ENCODE measurements at regions not wholly inside any gene's neighbourhood (a gene's known extent, or its start where the extent isn't known, plus 50 kb on each side); places are given as distances from the start of the nearest gene placed in this dataset.

- Mint-ChIP-seq H3K4me3 (no peak overlapping the region), H3K36me3 (no peaks in the 10 kb centered on the region), H3K27ac (no peak overlapping the region), H3K27me3 (ENCODE audit: low read depth in 3 of 3) (peaks cover 0 to 2% (median 0%) of the 10 kb centered on the region in 3 donors), H3K4me1 (no peaks in the 10 kb centered on the region), H3K9me3 (peaks cover 3 to 17% (median 5%) of the 10 kb centered on the region in 6 donors)
- DNase-seq, result no peak
Measured at GRCh38 chr7:124692425-124692824, 73.2 kb downstream of the GPR37 start.

GRCh38 chr7:124690840-124691239 is 74.8 kb downstream of the GPR37 start:
- peaks cover 3 to 17% (median 5%) of the 10 kb centered on the region in 6 donors for H3K9me3 Mint-ChIP-seq
- peaks cover 0 to 2% (median 0%) of the 10 kb centered on the region in 3 donors for H3K27me3 Mint-ChIP-seq (ENCODE audit: low read depth in 3 of 3)
- H3K4me1 Mint-ChIP-seq, result no peaks in the 10 kb centered on the region
- DNase-seq, result no peak
- no peak overlapping the region for H3K4me3 Mint-ChIP-seq
- no peaks in the 10 kb centered on the region for H3K36me3 Mint-ChIP-seq
- H3K27ac Mint-ChIP-seq, result no peak overlapping the region

GRCh38 chr7:124689931-124690330 is 75.7 kb downstream of the GPR37 start:
- H3K36me3 Mint-ChIP-seq, result no peaks in the 10 kb centered on the region
- no peak overlapping the region for H3K4me3 Mint-ChIP-seq
- no peaks in the 10 kb centered on the region for H3K4me1 Mint-ChIP-seq
- H3K27me3 Mint-ChIP-seq (ENCODE audit: low read depth in 3 of 3), result no peaks in the 10 kb centered on the region
- no peak for DNase-seq
- H3K9me3 Mint-ChIP-seq, result peaks cover 0 to 17% (median 4%) of the 10 kb centered on the region in 6 donors
- no peak overlapping the region for H3K27ac Mint-ChIP-seq

GRCh38 chr7:124689523-124689922 is 76.1 kb downstream of the GPR37 start:
- H3K27ac Mint-ChIP-seq, result no peak overlapping the region
- no peaks in the 10 kb centered on the region for H3K4me1 Mint-ChIP-seq
- H3K4me3 Mint-ChIP-seq, result no peak overlapping the region
- no peaks in the 10 kb centered on the region for H3K27me3 Mint-ChIP-seq (ENCODE audit: low read depth in 3 of 3)
- no peaks in the 10 kb centered on the region for H3K36me3 Mint-ChIP-seq
- peaks cover 0 to 16% (median 4%) of the 10 kb centered on the region in 6 donors for H3K9me3 Mint-ChIP-seq
- DNase-seq, result no peak

GRCh38 chr7:124688991-124689390 is 76.6 kb downstream of the GPR37 start:
- no peaks in the 10 kb centered on the region for H3K4me1 Mint-ChIP-seq
- DNase-seq, result no peak
- no peak overlapping the region for H3K27ac Mint-ChIP-seq
- H3K4me3 Mint-ChIP-seq, result no peak overlapping the region
- no peaks in the 10 kb centered on the region for H3K27me3 Mint-ChIP-seq (ENCODE audit: low read depth in 3 of 3)
- peaks cover 0 to 11% (median 2%) of the 10 kb centered on the region in 6 donors for H3K9me3 Mint-ChIP-seq
- no peaks in the 10 kb centered on the region for H3K36me3 Mint-ChIP-seq

GRCh38 chr7:124686543-124687171 is 78.9 kb downstream of the GPR37 start:
- Mint-ChIP-seq H3K4me1 (no peaks in the 10 kb centered on the region), H3K27ac (no peak overlapping the region), H3K4me3 (no peak overlapping the region), H3K9me3 (peaks cover 0 to 17% (median 4%) of the 10 kb centered on the region in 6 donors), H3K36me3 (no peaks in the 10 kb centered on the region), H3K27me3 (ENCODE audit: low read depth in 3 of 3) (peaks cover 0 to 2% (median 0%) of the 10 kb centered on the region in 3 donors)
- DNase-seq, result no peak

- Mint-ChIP-seq H3K27me3 (ENCODE audit: low read depth in 3 of 3) (peaks cover 0 to 2% (median 2%) of the 10 kb centered on the region in 3 donors), H3K9me3 (peaks cover 0 to 6% (median 4%) of the 10 kb centered on the region in 6 donors), H3K36me3 (no peaks in the 10 kb centered on the region), H3K4me3 (no peak overlapping the region), H3K27ac (no peak overlapping the region), H3K4me1 (no peaks in the 10 kb centered on the region)
- DNase-seq, result no peak
Measured at GRCh38 chr7:124681946-124682345, 83.6 kb downstream of the GPR37 start.

GRCh38 chr7:124680304-124680703 is 85.3 kb downstream of the GPR37 start:
- Mint-ChIP-seq H3K4me3 (no peak overlapping the region), H3K27ac (no peak overlapping the region), H3K36me3 (no peaks in the 10 kb centered on the region), H3K27me3 (ENCODE audit: low read depth in 3 of 3) (peaks cover 2 to 3% (median 2%) of the 10 kb centered on the region in 3 donors), H3K9me3 (peaks cover 0 to 6% (median 5%) of the 10 kb centered on the region in 6 donors), H3K4me1 (no peaks in the 10 kb centered on the region)
- no peak for DNase-seq

GRCh38 chr7:124679586-124680225 is 85.9 kb downstream of the GPR37 start:
- no peak overlapping the region for H3K4me3 Mint-ChIP-seq
- H3K36me3 Mint-ChIP-seq, result no peaks in the 10 kb centered on the region
- no peaks in the 10 kb centered on the region for H3K4me1 Mint-ChIP-seq
- peaks cover 2 to 3% (median 2%) of the 10 kb centered on the region in 3 donors for H3K27me3 Mint-ChIP-seq (ENCODE audit: low read depth in 3 of 3)
- DNase-seq, result no peak
- H3K27ac Mint-ChIP-seq, result no peak overlapping the region
- peaks cover 0 to 6% (median 5%) of the 10 kb centered on the region in 6 donors for H3K9me3 Mint-ChIP-seq

- Mint-ChIP-seq H3K36me3 (no peaks in the 10 kb centered on the region), H3K27ac (no peak overlapping the region), H3K9me3 (peaks cover 0 to 6% (median 4%) of the 10 kb centered on the region in 6 donors), H3K4me1 (no peaks in the 10 kb centered on the region), H3K4me3 (no peak overlapping the region), H3K27me3 (ENCODE audit: low read depth in 3 of 3) (peaks cover 2 to 3% (median 2%) of the 10 kb centered on the region in 3 donors)
- no peak for DNase-seq
Measured at GRCh38 chr7:124679146-124679545, 86.4 kb downstream of the GPR37 start.

GRCh38 chr7:124674451-124674850 is 91.1 kb downstream of the GPR37 start:
- peaks cover 0 to 6% (median 0%) of the 10 kb centered on the region in 6 donors for H3K9me3 Mint-ChIP-seq
- no peaks in the 10 kb centered on the region for H3K36me3 Mint-ChIP-seq
- no peak overlapping the region for H3K4me3 Mint-ChIP-seq
- H3K4me1 Mint-ChIP-seq, result no peaks in the 10 kb centered on the region
- no peak overlapping the region for H3K27ac Mint-ChIP-seq
- no peak for DNase-seq
- peaks cover 0 to 3% (median under 1%) of the 10 kb centered on the region in 3 donors for H3K27me3 Mint-ChIP-seq (ENCODE audit: low read depth in 3 of 3)

- Mint-ChIP-seq H3K27ac (no peak overlapping the region), H3K9me3 (peaks cover 0 to 6% (median 1%) of the 10 kb centered on the region in 6 donors), H3K36me3 (no peaks in the 10 kb centered on the region), H3K4me3 (no peak overlapping the region), H3K27me3 (ENCODE audit: low read depth in 3 of 3) (peaks cover 0 to 6% (median 0%) of the 10 kb centered on the region in 3 donors), H3K4me1 (no peaks in the 10 kb centered on the region)
- no peak for DNase-seq
Measured at GRCh38 chr7:124672011-124672410, 93.6 kb downstream of the GPR37 start.

- Mint-ChIP-seq H3K27me3 (ENCODE audit: low read depth in 3 of 3) (peaks cover 0 to 3% (median 1%) of the 10 kb centered on the region in 3 donors), H3K9me3 (peaks cover 0 to 8% (median 4%) of the 10 kb centered on the region in 6 donors), H3K4me1 (no peaks in the 10 kb centered on the region), H3K27ac (no peak overlapping the region), H3K36me3 (no peaks in the 10 kb centered on the region), H3K4me3 (no peak overlapping the region)
- DNase-seq, result no peak
Measured at GRCh38 chr7:124667312-124668153, 98.1 kb downstream of the GPR37 start.

GRCh38 chr7:124662937-124663336 is 102.7 kb downstream of the GPR37 start:
- H3K4me1 Mint-ChIP-seq, result no peaks in the 10 kb centered on the region
- H3K27me3 Mint-ChIP-seq (ENCODE audit: low read depth in 3 of 3), result peaks cover 0 to 4% (median 1%) of the 10 kb centered on the region in 3 donors
- no peaks in the 10 kb centered on the region for H3K36me3 Mint-ChIP-seq
- no peak overlapping the region for H3K4me3 Mint-ChIP-seq
- no peak for DNase-seq
- H3K9me3 Mint-ChIP-seq, result peaks cover 0 to 8% (median 2%) of the 10 kb centered on the region in 6 donors
- no peak overlapping the region for H3K27ac Mint-ChIP-seq
